Muscle layer of colon (tissue), 2 donors: ENCODE measurements at regions not wholly inside any gene's neighbourhood (a gene's known extent, or its start where the extent isn't known, plus 50 kb on each side); places are given as distances from the start of the nearest gene placed in this dataset.
A peak's percentile ranks its signal among the peaks of the same experiment; 100 is the strongest.
"Not testable (repeated sequence)": the region's sequence is repeated elsewhere in the genome, so short reads cannot be mapped to it uniquely, and the experiment has no call there.

Experiments
- H3K27ac ChIP-seq: one replicate; pipeline ENCODE4 v1.7.0; 2013; ENCODE audit warnings: low read depth, mild to moderate bottlenecking, low read length, moderate library complexity
- H3K27me3 ChIP-seq, 2 donors: one replicate each; pipeline ENCODE4 v1.7.0; 2013; ENCODE audit warnings: low read length in 2 of 2, mild to moderate bottlenecking in 2 of 2; ENCODE audit not compliant: insufficient read depth in 2 of 2, control insufficient read depth in 1 of 2
- H3K36me3 ChIP-seq: one replicate; pipeline ENCODE4 v1.7.0; 2013; ENCODE audit warnings: mild to moderate bottlenecking, low read length; ENCODE audit not compliant: insufficient read depth
- H3K4me1 ChIP-seq: one replicate; pipeline ENCODE4 v1.7.0; 2013; ENCODE audit warnings: mild to moderate bottlenecking, low read length; ENCODE audit not compliant: insufficient read depth
- H3K4me3 ChIP-seq, 2 donors: one replicate each; pipeline ENCODE4 v1.7.0; 2013; ENCODE audit warnings: low read length in 2 of 2, low read depth in 1 of 2, mild to moderate bottlenecking in 1 of 2, moderate library complexity in 1 of 2
- H3K9ac ChIP-seq: one replicate; pipeline ENCODE4 v1.7.0; 2013; ENCODE audit warnings: low read length
- H3K9me3 ChIP-seq: one replicate; pipeline ENCODE4 v1.7.0; 2013; ENCODE audit warnings: mild to moderate bottlenecking, low read length
- donor health status: abdominal sarcoma.
- donor health status: Adenocarcinoma of cecum.

DNA sequence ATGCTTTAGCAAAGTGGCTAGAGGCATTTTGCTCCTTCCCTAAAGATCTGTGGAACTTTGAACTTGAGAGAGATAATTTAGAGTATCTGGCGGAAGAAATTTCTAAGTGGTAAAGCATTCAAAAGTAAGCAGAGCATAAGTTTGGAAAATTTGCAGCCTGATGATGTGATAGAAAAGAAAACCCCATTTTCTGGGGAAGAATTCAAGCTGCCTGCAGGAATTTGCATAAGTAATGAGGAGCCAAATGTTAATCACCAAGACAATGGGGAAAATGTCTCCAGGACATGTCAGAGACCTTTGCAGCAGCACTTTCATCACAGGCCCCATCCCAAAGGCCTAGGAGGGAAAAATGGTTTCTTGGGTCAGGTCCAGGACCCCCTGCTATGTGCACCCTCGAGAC, 519.5 kb downstream of the IRS1 start:
- H3K27ac ChIP-seq, H3K4me3 ChIP-seq, H3K36me3 ChIP-seq, H3K9ac ChIP-seq, H3K4me1 ChIP-seq, H3K27me3 ChIP-seq, H3K9me3 ChIP-seq: not testable (repeated sequence)

- H3K4me3 ChIP-seq = no peak overlapping the region
- H3K27ac ChIP-seq = no peak overlapping the region
- no peaks in the 10 kb centered on the region for H3K4me1 ChIP-seq
- no peaks in the 10 kb centered on the region for H3K36me3 ChIP-seq
- no peaks in the 10 kb centered on the region for H3K27me3 ChIP-seq
- no peak overlapping the region for H3K9ac ChIP-seq
- no peaks in the 10 kb centered on the region for H3K9me3 ChIP-seq
Measured at GRCh38 chr2:226275215-226275614, 524.4 kb downstream of the IRS1 start.

- Histone ChIP-seq H3K4me1 (no peaks in the 10 kb centered on the region), H3K36me3 (no peaks in the 10 kb centered on the region), H3K27me3 (no peaks in the 10 kb centered on the region), H3K9ac (no peak overlapping the region), H3K27ac (no peak overlapping the region), H3K4me3 (no peak overlapping the region), H3K9me3 (no peaks in the 10 kb centered on the region)
Measured at GRCh38 chr2:226274143-226274542, 525.5 kb downstream of the IRS1 start.

DNA sequence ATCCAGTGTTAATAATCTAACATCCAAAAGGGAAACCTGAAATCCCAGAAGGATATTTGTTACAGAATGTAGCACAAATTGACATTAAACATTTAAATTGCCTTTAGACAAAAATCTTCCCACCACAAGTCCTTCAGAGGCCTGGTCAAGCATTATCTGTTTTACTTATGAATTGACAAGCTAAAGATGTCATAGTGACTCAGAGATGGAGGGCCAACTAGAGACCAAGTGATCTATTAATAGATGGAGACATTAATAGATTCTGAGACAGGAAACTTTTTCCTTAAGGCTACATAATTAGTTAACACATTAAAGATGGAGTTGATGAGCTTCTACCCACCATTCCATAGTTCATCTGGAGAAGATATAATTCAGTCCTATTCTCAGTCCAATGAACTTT, 526.2 kb downstream of the IRS1 start:
- Histone ChIP-seq H3K9ac (no peak overlapping the region), H3K4me3 (no peak overlapping the region), H3K36me3 (no peaks in the 10 kb centered on the region), H3K4me1 (no peaks in the 10 kb centered on the region), H3K27ac (no peak overlapping the region), H3K9me3 (no peaks in the 10 kb centered on the region), H3K27me3 (no peaks in the 10 kb centered on the region)

DNA sequence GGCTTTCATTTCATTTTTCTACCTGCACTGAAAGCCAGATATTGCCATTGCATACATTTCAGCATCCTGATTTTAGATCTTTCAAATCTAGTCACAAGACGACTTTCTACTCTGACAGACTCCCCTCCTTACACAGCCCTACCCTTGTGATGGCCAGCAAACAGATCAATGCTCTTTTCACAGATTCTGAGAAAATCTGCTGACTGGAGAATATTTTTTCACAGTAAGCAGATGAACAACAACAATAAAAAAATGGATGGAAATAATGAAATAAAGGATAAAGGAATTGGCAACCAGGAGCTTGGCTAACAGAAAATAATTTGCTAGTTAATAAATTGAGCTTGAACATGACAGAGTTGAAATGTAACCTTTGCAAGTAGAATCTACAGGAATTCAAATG, 527.2 kb downstream of the IRS1 start:
- no peaks in the 10 kb centered on the region for H3K36me3 ChIP-seq
- H3K4me3 ChIP-seq = no peak overlapping the region
- no peaks in the 10 kb centered on the region for H3K9me3 ChIP-seq
- H3K4me1 ChIP-seq = no peaks in the 10 kb centered on the region
- H3K27me3 ChIP-seq = no peaks in the 10 kb centered on the region
- H3K9ac ChIP-seq = no peak overlapping the region
- no peak overlapping the region for H3K27ac ChIP-seq

DNA sequence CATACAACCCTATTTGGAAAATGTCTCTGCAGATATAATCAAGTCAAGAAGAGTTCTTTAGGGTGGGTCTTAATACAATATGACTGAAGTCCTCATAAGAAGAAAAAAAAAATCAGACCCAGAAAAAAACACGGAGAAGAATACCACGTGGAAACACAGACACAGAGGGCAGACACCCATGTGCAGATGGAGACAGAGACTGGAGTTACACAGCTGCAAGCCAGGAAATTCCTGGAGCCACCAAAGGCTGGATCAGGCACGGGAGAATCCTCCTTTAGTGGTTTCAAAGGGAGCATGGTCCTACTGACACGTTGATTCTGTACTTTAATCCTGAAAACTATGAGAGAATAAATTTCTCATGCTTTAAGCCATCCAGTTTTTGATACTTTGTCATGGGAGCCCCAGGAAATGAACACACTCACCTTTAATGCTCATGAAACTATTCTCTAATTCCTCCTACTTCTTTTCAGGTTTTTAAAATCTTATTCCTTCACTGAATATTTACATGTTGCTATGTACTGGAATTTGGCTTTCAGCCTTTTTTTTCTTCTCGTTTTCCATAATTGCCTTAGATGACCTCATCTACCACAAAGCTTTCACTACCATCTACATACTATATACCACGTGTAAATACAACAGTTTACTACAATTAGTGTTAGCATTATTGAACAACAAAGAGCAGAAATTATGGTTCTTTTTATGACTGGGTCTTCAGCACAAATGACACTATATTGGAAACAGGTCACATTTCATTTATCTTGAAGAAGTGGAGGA, 529.1 kb downstream of the IRS1 start:
- no peaks in the 10 kb centered on the region for H3K9me3 ChIP-seq
- H3K4me1 ChIP-seq = no peaks in the 10 kb centered on the region
- H3K9ac ChIP-seq = no peak overlapping the region
- no peak overlapping the region for H3K4me3 ChIP-seq
- H3K27me3 ChIP-seq = no peaks in the 10 kb centered on the region
- no peaks in the 10 kb centered on the region for H3K36me3 ChIP-seq
- no peak overlapping the region for H3K27ac ChIP-seq

DNA sequence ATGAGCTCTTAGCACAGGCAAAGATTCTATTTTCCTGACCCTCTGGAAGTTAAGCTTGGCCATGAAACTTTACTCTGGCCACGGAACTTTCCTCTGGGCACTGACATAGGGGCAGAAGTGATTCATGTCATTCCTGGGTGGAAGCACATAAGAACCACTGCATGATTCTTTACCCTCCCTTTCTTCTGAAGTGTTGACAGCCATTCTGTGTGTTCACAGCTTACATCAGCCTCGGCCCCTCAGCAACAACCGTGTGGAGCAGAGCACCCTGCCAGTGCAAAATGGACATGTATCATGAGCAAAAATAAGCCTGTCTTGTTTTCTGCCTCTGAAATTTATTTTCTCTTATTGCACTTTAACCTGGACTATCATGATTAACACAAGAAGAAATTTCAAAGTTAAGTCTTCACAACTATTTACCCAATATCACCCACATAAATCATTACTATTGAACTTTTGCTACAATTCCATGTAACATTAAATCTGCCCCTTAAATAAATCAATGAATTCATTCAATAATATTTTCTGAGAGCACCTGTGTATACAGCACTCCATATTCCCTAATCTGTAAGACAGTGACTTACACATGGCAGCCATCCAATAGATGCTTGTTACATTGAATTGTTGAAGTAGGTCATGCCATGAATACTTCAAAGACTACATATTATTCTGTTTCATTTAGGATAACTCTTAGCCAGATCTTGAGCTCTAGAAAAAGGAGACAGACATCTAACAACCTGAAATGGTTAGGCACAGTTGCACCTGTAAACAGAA, 531.9 kb downstream of the IRS1 start:
- H3K9ac ChIP-seq = no peak overlapping the region
- H3K27me3 ChIP-seq = no peaks in the 10 kb centered on the region
- no peak overlapping the region for H3K27ac ChIP-seq
- no peak overlapping the region for H3K4me3 ChIP-seq
- H3K4me1 ChIP-seq = no peaks in the 10 kb centered on the region
- no peaks in the 10 kb centered on the region for H3K36me3 ChIP-seq
- H3K9me3 ChIP-seq = no peaks in the 10 kb centered on the region

- Histone ChIP-seq H3K9me3 (no peaks in the 10 kb centered on the region), H3K36me3 (no peaks in the 10 kb centered on the region), H3K4me3 (no peak overlapping the region), H3K27ac (no peak overlapping the region), H3K4me1 (peaks cover 11% of the 10 kb centered on the region), H3K27me3 (no peaks in the 10 kb centered on the region), H3K9ac (no peak overlapping the region)
Measured at GRCh38 chr2:226256709-226257376, 542.8 kb downstream of the IRS1 start.

GRCh38 chr2:226256237-226256636, 543.4 kb downstream of the IRS1 start:
- Histone ChIP-seq H3K27me3 (no peaks in the 10 kb centered on the region), H3K4me1 (peaks cover 16% of the 10 kb centered on the region), H3K4me3 (no peak overlapping the region), H3K9ac (no peak overlapping the region), H3K27ac (no peak overlapping the region), H3K9me3 (no peaks in the 10 kb centered on the region), H3K36me3 (no peaks in the 10 kb centered on the region)

DNA sequence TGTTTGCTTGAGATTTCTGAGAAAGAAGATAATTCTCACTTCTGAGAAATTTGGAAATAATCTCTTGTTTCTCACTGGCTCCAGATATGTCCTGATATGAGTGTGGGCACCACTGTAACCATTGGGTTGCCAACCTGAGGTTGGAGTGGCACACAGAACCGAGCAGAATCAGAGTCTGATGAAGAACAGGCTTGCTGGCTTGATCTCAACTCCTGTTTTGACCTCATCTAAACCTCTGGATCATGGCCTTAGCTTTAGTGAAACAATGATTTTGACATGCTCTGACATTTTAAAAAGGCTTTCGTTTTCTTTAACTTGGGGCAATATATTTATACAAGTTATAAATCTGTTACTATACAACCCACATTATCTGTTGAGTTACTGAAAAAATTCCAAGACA, 548.0 kb downstream of the IRS1 start:
- no peaks in the 10 kb centered on the region for H3K27me3 ChIP-seq
- no peaks in the 10 kb centered on the region for H3K36me3 ChIP-seq
- H3K9me3 ChIP-seq = no peaks in the 10 kb centered on the region
- H3K27ac ChIP-seq = peak overlapping the region; percentile 44
- peaks cover 34% of the 10 kb centered on the region for H3K4me1 ChIP-seq
- peak overlapping the region in 1 of 2 donors; percentile 18 for H3K4me3 ChIP-seq
- no peak overlapping the region for H3K9ac ChIP-seq

- no peaks in the 10 kb centered on the region for H3K36me3 ChIP-seq
- no peak overlapping the region for H3K4me3 ChIP-seq
- H3K27me3 ChIP-seq = no peaks in the 10 kb centered on the region
Measured at GRCh38 chr2:226247289-226248275, 552.0 kb downstream of the IRS1 start.

More at GRCh38 chr2:226247289-226248275, 552.0 kb downstream of the IRS1 start:
- Histone ChIP-seq H3K9ac (no peak overlapping the region), H3K4me1 (peaks cover 34% of the 10 kb centered on the region), H3K27ac (no peak overlapping the region), H3K9me3 (no peaks in the 10 kb centered on the region)
